AG20443 (cell line): ENCODE measurements at regions not wholly inside any gene's neighbourhood (a gene's known extent, or its start where the extent isn't known, plus 50 kb on each side); places are given as distances from the start of the nearest gene placed in this dataset.
A peak's percentile ranks its signal among the peaks of the same experiment; 100 is the strongest.

Source experiments
- DNase-seq: peaks from one replicate; pipeline ENCODE4 v3.0.0; 2012; ENCODE audit warnings: low spot score, mixed read lengths

- DNase-seq, result no peak
Observed at GRCh38 chr9:1757186-1757585, 258.0 kb upstream of the SMARCA2 start.

- DNase-seq, result no peak
Observed at GRCh38 chr9:1759009-1759408, 256.1 kb upstream of the SMARCA2 start.

DNA sequence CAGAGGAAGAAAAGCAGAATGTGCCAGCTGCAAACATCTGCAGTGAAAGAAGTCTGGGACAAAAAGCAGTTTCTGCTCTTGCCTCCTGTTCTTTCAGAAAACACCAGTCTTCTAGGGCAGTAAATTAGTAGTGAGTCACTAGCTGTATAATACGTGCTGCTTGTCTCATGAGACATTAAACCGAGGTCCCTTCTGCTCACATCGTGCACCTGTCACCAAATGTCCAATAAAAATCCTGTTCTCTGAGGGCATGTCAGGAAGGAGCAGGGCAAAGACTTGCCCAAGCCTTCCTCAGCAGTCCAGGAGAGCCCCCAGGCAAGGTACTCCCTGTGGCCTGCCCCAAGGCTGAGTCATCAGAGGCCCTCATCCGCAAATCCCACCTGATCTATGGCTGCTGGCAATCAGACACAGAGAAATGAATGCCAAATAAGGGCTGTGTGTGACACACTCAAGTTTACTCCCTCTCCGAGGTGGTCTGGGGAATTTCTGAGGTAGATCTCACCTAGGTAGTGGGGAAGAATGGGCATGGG lies 255.3 kb upstream of the SMARCA2 start:
- DNase-seq, result no peak

DNA sequence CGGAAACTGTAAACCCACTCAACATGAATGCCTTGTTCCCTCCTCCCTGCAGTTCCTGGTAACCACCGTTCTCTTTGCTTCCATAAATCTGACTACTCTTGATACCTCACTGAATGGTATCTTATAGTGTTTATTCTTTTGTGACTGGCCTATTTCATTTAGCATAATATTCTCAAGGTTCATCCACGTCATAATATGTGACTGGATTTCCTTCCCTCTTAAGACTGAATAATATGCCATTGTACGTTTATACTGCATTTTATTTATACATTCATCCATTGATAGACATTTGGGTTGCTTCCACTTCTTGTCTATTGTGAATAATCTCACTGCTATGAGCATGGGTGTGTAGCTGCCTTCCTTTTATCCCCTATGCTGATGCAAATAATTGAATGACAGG lies 253.3 kb upstream of the SMARCA2 start:
- DNase-seq, result no peak

- no peak for DNase-seq
Observed at GRCh38 chr9:1766042-1766441, 249.1 kb upstream of the SMARCA2 start.

DNA sequence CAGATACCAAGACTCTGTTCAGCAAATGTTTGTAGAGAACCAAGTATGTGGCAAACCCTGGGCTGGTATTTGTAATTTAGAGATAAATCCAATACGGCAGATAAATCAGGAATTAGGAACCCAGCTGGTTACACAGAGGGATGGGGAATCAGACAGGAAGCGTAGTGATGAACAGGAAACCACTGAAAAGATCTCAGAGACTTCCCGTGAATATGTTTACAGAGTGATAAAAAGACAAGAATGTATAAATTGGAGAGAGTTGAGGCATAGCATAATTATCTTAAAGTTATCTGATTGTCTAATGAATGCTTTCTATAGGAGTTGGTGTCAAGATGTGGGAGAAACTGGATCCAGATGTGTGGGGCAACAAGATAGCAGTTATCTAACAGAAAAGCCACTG lies 246.6 kb upstream of the SMARCA2 start:
- no peak for DNase-seq

DNA sequence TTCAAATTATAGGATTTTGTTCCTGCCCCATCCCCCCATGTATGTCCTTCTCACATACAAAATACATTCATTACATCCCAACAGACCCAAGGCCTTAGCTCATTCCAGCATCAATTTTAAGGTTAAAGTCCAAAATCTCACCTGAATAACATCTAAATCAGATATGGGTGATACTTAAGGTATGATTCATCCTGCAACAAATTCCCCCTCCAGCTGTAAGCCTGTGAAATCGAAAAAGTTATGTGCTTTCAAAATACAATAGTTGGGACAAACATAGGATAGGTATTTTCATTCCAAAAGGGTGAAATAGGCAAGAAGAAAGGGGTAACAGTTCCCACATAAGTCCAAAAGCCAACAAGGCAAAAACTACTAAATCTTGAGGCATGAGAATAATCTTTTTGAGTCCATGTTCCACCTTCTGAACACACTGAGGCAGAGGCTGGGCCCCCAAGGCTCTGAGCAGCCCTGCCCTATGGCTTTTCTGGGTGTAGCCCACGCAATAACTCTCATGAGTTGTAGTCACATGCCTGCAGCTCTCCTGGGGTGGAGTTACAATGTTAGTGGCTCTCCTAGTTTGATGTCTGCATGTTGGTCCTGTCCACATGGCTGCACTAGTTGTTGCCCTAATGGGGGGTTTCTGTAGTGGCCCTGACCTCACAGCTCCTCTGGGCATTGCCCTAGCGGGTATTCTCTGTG lies 243.9 kb upstream of the SMARCA2 start:
- DNase-seq, result no peak

DNA sequence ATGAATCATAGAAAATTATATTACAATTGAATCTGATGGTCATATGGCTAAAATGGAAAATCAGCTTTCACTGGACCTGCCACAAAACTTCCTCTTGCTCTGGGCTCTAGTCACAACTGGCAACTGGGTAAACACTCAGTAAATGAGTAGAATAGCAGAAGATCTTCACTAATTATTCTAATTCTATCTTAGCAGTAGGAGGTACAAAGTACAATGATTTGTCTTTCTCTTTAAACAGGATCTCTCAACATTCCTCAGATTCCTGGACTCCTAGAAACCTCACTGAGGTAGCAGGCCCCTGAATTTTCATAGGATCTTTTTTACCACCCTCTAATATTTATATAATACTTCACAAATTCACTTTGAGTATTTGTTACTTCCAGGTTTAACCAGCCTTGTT lies 239.9 kb upstream of the SMARCA2 start:
- DNase-seq, result no peak

GRCh38 chr9:1776668-1777067 lies 238.5 kb upstream of the SMARCA2 start:
- no peak for DNase-seq

DNA sequence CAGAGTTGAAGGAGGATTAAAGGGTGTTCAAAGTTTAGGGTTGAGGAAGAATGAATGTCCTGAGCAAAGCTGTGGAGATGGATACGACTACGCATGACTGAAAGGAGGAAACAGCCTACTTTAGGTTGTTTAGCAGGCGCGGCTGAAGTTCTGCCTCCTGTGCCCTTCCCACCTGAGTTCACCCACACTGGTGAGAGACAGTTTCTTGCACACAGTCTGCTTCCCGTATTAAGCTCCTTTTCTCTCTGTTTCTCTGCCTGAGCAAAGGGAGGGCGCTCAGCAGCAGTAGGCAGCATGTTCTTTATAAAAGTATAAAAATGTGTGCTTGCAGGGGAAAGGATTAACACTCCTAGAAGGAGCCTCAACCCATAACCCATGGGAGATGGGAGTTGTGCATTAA lies 224.0 kb upstream of the SMARCA2 start:
- DNase-seq, result no peak

DNA sequence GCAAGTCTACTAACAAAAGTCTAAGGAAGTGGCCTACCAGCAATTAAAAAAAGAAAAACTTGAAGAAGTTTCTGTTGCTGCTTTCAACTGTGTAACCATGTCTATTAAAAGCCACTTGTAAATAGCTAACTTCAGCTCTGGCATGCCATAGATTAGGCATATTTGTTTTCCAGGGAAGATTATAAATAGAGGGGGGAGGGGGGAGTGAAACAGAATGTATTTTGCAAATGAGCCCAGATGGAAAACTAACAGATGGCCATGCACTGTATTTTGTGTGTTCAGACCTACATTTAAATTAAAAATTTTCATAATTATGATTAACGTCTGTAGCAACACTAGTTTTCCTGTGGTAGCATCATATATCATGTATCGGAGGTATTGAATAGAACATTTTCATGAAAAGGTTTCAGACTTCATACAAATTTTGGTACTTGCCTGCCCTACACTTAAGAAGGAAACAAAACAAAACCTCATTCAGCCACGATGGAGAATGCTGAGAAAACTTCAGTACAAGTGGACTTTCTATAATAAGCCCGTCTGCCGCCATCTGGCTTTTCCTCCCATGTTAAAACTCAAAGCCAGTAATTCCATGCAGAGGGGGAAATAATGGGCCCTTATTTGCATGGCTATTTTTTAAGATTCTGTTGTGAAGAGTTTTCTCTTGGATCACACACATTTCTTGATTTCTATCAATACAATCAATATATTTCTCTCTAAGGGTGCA lies 220.4 kb upstream of the SMARCA2 start:
- DNase-seq, result no peak

- no peak for DNase-seq
Observed at GRCh38 chr9:1804128-1804865, 210.8 kb upstream of the SMARCA2 start.

GRCh38 chr9:1829719-1830118 lies 185.4 kb upstream of the SMARCA2 start:
- no peak for DNase-seq

- no peak for DNase-seq
Observed at GRCh38 chr9:1832960-1833359, 182.2 kb upstream of the SMARCA2 start.

- peak; percentile 56 for DNase-seq
Observed at GRCh38 chr9:1837453-1838084, 177.6 kb upstream of the SMARCA2 start.

DNA sequence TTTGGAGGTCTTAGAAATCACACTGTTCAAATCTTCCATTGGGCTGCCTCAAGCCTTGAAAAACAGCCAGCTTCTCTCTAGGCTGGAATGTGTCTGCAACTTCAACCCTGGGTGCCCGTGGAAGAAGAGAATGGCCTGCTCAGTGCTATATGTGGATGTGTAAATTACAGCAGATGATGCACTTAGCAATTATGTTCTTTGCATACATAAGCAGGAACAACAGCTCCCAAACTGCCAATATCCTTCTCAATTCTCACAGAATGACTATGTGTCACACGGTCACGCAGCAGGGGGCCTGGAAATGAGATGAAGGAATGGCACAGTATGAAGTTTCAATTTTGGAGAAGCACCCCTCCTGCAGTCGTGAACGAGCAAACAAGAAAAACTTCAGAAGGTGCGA lies 175.2 kb upstream of the SMARCA2 start:
- DNase-seq, result no peak

GRCh38 chr9:1845425-1845824 lies 169.7 kb upstream of the SMARCA2 start:
- DNase-seq, result no peak

- DNase-seq, result no peak
Observed at GRCh38 chr9:1855726-1856125, 159.4 kb upstream of the SMARCA2 start.

GRCh38 chr9:1857808-1858207 lies 157.3 kb upstream of the SMARCA2 start:
- DNase-seq, result no peak

GRCh38 chr9:1869843-1870242 lies 145.3 kb upstream of the SMARCA2 start:
- DNase-seq, result peak; percentile 21

GRCh38 chr9:1870915-1871314 lies 144.2 kb upstream of the SMARCA2 start:
- no peak for DNase-seq

GRCh38 chr9:1871626-1872419 lies 143.3 kb upstream of the SMARCA2 start:
- peak; percentile 32 for DNase-seq
